AG08396 (cell line): ENCODE measurements at regions not wholly inside any gene's neighbourhood (a gene's known extent, or its start where the extent isn't known, plus 50 kb on each side); places are given as distances from the start of the nearest gene placed in this dataset.
"Not testable (repeated sequence)": the region's sequence is repeated elsewhere in the genome, so short reads cannot be mapped to it uniquely, and the experiment has no call there.

Experiments used
- DNase-seq: peaks from one replicate; pipeline ENCODE4 v3.0.0; 2012; ENCODE audit warnings: low spot score, mixed read lengths

- no peak for DNase-seq
Measured at GRCh38 chr3:101913168-101913567, 63.9 kb downstream of the NFKBIZ start.

GRCh38 chr3:101917761-101918160 is 68.4 kb downstream of the NFKBIZ start:
- not testable (repeated sequence) for DNase-seq

GRCh38 chr3:101922151-101922725 is 72.9 kb downstream of the NFKBIZ start:
- not testable (repeated sequence) for DNase-seq

DNA sequence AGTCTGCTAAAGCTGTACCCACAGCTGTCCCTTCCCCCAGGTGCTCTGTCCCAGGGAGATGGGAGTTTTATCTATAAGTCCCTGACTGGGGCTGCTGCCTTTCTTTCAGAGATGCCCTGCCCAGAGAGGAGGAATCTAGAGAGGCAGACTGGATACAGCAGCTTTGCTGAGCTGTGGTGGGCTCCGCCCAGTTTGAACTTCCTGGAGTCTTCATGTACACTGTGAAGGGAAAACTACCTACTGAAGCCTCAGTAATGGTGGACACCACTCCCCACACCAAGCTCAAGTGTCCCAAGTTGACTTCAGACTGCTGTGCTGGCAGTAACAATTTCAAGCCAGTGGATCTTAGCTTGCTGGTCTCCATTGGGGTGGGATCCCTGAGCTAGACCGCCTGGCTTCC is 75.3 kb downstream of the NFKBIZ start:
- DNase-seq: not testable (repeated sequence)

DNA sequence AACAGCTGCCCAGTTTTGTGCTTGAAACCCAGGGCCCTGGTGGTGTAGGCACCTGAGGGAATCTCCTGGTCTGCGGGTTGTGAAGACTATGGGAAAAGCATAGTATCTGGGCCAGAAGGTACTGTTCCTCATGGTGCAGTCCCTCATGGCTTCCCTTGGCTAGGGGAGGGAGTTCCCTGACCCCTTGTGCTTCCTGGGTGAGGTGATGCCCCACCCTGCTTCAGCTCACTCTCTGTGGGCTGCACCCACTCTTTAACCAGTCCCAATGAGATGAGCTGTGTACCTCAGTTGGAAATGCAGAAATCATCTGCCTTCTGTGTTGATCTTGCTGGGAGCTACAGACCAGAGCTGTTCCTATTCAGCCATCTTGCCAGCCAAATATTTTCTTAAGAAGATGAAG is 75.8 kb downstream of the NFKBIZ start:
- not testable (repeated sequence) for DNase-seq

DNA sequence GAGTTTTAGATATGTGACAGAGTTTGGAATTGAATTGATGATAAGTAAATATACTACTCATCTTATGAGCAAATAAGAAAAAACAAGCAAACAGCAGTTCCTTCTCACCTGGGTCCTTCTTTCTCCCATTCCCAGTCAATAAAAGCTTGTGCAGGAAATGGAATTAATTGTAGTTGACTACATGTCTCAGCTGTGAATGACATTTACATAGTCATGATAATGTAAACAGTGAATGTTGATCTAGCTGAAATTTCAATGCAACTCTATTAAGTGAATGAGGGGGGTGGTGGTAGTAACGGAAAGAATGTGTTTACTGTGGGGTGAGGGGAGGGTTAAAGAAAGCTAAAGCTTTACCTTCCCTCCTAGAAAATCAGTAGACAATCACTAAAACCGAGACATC is 76.2 kb downstream of the NFKBIZ start:
- no peak for DNase-seq

GRCh38 chr3:101926594-101927105 is 77.3 kb downstream of the NFKBIZ start:
- DNase-seq: no peak

DNA sequence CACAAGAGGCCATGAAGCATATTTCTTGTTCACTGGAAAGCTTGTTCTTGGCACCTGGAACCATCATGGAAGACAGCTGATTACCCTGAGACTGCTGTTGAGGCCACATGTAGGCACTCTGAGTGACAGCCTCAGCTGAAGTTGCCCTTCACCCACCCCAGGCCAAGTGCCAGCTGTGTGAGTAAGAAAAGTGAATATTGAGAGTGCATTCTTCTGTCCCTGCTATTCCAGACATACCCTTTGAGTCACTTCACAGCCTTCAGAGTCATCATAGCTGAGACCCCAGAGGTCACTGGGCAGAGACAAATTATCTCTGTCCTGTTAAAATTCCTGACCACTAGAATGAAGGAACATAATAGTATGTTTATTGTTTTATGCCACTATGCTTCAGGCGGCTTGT is 79.6 kb downstream of the NFKBIZ start:
- DNase-seq: peak; percentile 43

DNA sequence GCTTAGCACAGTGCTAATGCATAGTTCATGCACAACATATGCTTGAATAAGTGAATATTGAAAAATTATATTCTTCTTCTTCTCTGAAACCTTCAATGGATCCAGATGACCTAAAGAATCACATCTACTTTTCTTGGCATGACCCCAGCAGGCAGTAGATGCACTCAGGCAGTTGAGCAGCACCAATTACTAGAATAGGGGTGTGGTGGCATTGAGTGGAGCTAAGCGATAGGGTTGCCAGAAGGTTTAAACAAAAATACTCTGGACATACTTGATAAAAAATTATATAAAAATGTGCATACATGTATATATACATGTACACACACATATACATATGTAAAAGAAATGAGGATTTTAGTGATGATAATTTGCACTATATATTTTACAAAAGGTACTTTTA is 81.8 kb downstream of the NFKBIZ start:
- DNase-seq: no peak

DNA sequence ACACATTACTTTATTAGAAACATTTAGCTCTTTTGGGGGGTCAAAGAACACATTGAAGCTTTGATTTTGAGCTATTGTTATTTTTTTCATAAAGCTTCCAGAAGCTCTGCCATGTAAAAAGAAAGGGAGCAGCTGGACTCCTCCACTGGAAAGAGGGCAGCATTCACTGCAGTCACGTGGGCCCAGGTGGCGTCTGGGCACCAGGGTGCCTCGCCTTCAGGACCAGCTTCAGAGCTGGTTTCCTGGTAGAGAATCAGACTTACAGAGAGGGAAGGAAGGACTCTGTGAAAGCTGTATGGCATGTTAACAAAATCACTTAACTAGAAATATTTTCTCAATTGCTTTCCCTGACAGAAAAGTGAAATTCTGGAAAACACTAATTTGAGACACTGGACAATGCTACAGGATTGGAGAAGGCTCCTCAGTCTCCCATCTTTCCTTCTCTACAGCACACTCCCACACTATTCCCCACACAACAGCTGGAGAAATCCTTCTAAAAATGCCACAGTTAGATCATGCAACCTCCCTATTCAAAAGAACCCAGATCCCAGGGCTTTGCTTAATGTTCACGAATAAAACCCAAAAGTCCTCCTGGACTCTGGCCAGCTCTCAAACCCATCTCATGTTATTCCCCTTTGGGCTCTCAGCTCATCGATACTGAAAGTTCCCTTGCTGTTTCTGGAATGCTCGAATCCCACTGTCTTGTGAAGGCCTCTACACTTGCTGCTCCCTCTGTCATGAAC is 83.2 kb downstream of the NFKBIZ start:
- no peak for DNase-seq

- peak; percentile 62 for DNase-seq
Measured at GRCh38 chr3:101936419-101937356, 87.4 kb downstream of the NFKBIZ start.

GRCh38 chr3:101938262-101938847 is 89.0 kb downstream of the NFKBIZ start:
- DNase-seq: no peak

DNA sequence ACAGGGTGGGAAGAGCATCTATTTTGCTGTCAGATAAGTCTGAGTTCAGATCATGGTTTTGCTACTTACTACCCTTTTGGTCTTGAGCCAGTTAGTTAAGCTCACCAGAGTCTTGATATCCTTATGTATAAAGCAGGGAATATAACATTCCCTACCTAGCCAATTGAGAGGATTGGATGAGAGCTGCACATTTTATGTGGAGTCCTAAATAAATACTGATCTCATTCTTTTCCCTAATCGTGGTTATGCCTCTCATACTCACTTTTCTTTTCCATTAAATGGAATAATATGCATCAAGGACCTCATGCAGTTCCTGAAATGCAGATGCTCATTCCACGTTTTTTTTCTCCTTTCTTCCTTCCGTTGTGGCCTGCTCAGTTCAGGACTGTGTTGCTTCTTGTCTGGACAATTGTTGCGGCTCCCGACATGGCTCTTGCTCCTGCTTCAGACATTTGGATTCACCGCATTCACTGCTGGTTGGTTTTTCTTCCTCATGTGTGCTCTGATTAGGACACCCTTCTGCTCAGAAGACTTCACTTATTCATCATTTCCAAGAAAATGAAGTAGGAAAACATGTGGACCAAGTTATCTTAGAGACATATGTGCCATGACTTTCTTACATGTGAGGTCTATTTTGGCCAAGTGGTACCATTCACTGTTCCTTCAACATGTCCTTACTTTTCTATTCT is 90.2 kb downstream of the NFKBIZ start:
- no peak for DNase-seq

DNA sequence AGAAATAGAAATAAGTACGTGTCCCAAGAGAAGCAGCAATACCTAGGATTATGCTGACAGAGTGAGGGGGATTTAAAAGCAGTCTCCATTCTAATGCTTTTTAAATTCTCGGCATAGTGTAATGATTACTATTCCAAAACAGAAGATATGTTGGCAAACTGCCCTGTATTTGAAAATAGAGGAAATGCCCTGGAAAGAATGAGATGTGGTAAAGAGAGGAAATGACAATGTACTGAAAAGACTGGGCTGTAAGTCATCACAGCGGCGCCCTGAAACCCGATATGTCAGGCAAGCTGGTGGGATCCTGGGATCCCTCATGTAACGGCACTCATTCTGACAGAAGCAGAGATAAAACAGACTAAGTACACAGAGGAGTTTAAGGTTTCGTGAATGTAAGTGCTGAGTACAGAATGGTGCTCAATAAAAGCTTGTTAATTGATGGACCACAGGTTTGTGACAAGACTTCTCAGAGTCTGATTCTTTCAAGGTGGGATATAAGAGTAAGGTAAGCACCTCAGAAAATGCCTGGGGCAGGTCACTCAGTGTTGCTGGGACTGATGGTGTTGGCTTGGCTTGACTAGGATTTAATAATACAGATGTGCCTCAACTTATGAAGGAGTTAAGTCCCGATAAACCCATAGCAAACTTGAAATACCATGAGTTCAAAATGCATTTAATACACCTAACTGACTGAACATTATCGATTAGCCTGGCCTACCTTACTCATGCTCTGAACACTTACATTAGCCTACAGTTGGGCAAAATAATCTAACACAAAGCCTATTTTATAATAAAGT is 91.4 kb downstream of the NFKBIZ start:
- peak; percentile 75 for DNase-seq

- DNase-seq: no peak
Measured at GRCh38 chr3:101941318-101942040, 92.2 kb downstream of the NFKBIZ start.

DNA sequence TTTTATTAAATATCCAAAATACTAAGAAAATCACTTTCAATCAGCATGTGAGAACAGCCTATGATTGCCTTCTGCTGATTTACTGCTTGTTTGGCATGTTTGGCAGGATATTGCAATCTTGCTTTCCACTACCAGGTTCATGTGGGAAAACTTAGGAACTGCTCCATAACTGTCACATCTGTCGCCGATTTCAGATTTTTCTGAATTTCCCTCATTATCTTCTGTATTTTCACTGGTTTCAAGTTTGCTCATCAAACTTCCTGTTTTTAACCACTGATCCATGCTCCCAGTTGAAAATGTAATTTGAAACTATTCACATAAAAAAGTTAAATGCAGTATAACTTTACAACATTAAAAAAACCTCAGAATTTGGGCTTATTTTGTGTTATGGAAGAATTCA is 93.0 kb downstream of the NFKBIZ start:
- no peak for DNase-seq

DNA sequence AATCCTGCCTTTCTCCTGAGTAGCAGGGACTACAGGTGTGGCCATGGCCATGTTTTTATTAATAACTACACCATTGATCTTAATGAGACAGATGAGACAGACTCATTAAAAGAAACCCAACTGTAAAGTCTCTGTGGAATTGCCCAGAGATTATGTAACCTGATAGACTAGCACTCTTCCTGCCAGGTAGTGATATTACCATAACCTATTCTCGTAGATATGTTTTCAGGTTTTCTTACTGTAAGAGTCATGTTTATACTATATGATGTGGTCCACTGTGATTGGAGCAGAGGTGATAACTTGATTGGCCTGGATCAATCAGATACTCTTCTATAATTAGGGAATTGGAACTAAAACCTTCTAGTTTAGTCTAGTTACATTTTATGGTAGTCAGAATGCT is 93.7 kb downstream of the NFKBIZ start:
- DNase-seq: no peak

GRCh38 chr3:101944308-101944707 is 95.0 kb downstream of the NFKBIZ start:
- no peak for DNase-seq

GRCh38 chr3:101945980-101946379 is 96.7 kb downstream of the NFKBIZ start:
- DNase-seq: no peak

GRCh38 chr3:101946906-101947305 is 97.6 kb downstream of the NFKBIZ start:
- DNase-seq: no peak
